HEK293T (cell line): ENCODE measurements at regions not wholly inside any gene's neighbourhood (a gene's known extent, or its start where the extent isn't known, plus 50 kb on each side); places are given as distances from the start of the nearest gene placed in this dataset.

Experiments used
- BHLHE40 ChIP-seq: fragments of 450-650 bp; IDR thresholded peaks from 2 replicates; pipeline ENCODE4 v1.6.1; 2016; ENCODE audit warnings: mild to moderate bottlenecking, moderate library complexity, borderline replicate concordance
- CTBP1 ChIP-seq: fragments of 450-650 bp; IDR thresholded peaks from 2 replicates; pipeline ENCODE4 v1.6.1; 2016; ENCODE audit warnings: borderline replicate concordance
- ELF4 ChIP-seq: fragments of 450-650 bp; IDR thresholded peaks from 2 replicates; pipeline ENCODE4 v1.6.1; 2017; ENCODE audit warnings: antibody characterized with exemption
- FOXM1 ChIP-seq: fragments of 450-650 bp; IDR thresholded peaks from 2 replicates; pipeline ENCODE4 v1.6.1; 2017; ENCODE audit warnings: mild to moderate bottlenecking, borderline replicate concordance
- SUZ12 ChIP-seq: fragments of 450-650 bp; IDR thresholded peaks from 2 replicates; pipeline ENCODE4 v1.6.1; 2016; ENCODE audit warnings: mild to moderate bottlenecking
- TARDBP ChIP-seq: fragments of 450-650 bp; IDR thresholded peaks from 2 replicates; pipeline ENCODE4 v1.6.1; 2016

DNA sequence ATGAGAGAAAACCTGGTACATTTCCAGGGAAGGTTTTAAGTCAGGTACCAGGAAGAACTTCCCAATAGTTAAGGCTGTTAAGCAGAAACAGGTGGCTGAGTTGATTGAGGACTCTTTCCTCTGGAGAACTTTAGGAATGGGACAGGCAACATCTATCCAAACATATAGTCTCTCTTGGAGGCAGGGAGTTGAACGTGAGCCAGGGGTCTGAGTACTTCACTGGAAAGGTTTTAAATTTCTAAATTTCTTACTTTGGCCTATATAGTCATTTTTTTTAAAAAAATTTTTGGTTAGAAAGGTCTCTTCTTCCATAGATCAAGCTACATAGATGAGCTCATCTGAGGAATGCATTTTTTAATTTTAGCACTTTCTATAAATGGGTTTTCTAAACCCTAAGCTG lies 261.4 kb upstream of the TCF4 start:
- TF ChIP-seq FOXM1 (no peak), SUZ12 (no peak), BHLHE40 (no peak), ELF4 (no peak), TARDBP (no peak), CTBP1 (no peak)
